ENCODE measurements at regions not wholly inside any gene's neighbourhood (a gene's known extent, or its start where the extent isn't known, plus 50 kb on each side); places are given as distances from the start of the nearest gene placed in this dataset.

DNA sequence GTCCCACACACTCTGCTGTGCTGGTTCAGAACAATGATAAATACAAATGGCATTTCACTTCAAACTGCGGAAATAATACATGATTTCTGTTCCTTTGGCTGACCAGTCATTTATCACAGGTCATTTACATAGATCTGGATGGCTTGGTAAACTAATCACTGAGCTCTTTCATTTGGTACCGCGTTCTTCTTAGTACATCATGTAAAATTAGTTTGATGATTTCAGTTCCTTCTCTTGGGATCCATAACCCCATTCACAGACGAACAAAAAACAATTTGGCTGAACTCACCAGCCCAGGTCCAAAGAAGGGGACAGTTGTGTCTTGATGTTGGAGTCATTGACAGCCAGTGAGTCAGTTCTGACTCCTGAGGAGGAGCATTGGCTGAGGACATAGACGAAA lies 689.8 kb downstream of the INHBA start:
- TF ChIP-seq TAF1 (IDR thresholded peaks at IDR 0.05; ENCODE audit: borderline replicate concordance, low read depth, low read length) (no peak), MXI1 (IDR thresholded peaks at IDR 0.05; ENCODE audit: low read depth, low read length) (no peak)
- TF ChIP-seq, protein P1, sequence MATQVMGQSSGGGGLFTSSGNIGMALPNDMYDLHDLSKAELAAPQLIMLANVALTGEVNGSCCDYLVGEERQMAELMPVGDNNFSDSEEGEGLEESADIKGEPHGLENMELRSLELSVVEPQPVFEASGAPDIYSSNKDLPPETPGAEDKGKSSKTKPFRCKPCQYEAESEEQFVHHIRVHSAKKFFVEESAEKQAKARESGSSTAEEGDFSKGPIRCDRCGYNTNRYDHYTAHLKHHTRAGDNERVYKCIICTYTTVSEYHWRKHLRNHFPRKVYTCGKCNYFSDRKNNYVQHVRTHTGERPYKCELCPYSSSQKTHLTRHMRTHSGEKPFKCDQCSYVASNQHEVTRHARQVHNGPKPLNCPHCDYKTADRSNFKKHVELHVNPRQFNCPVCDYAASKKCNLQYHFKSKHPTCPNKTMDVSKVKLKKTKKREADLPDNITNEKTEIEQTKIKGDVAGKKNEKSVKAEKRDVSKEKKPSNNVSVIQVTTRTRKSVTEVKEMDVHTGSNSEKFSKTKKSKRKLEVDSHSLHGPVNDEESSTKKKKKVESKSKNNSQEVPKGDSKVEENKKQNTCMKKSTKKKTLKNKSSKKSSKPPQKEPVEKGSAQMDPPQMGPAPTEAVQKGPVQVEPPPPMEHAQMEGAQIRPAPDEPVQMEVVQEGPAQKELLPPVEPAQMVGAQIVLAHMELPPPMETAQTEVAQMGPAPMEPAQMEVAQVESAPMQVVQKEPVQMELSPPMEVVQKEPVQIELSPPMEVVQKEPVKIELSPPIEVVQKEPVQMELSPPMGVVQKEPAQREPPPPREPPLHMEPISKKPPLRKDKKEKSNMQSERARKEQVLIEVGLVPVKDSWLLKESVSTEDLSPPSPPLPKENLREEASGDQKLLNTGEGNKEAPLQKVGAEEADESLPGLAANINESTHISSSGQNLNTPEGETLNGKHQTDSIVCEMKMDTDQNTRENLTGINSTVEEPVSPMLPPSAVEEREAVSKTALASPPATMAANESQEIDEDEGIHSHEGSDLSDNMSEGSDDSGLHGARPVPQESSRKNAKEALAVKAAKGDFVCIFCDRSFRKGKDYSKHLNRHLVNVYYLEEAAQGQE (IDR thresholded peaks at IDR 0.05; ENCODE audit: low read depth, low read length) = no peak

Measured in SK-N-SH (cell line).